Liver (tissue), 8 donors: ENCODE measurements at regions not wholly inside any gene's neighbourhood (a gene's known extent, or its start where the extent isn't known, plus 50 kb on each side); places are given as distances from the start of the nearest gene placed in this dataset.
A peak's percentile ranks its signal among the peaks of the same experiment; 100 is the strongest.

Experiments
- DNase-seq: peaks from one replicate; pipeline ENCODE4 v3.0.0-alpha.2; 2017; ENCODE audit warnings: low spot score
- H3K27ac ChIP-seq, 2 donors: one replicate each; pipeline ENCODE4 v1.7.0; 2013; ENCODE audit warnings: inconsistent platforms in 2 of 2, low read length in 2 of 2, control low read depth in 1 of 2, low read depth in 1 of 2, mild to moderate bottlenecking in 1 of 2
- H3K27me3 ChIP-seq, 4 donors: one replicate each; pipeline versions ENCODE4 v1.6.1 to v1.7.0; 2013; ENCODE audit warnings: low read length in 3 of 4, inconsistent platforms in 1 of 4, mild to moderate bottlenecking in 1 of 4, moderate library complexity in 1 of 4; ENCODE audit not compliant: control insufficient read depth in 4 of 4, insufficient read depth in 4 of 4
- H3K36me3 ChIP-seq, 4 donors: one replicate each; pipeline versions ENCODE4 v1.6.1 to v1.7.0; 2013; ENCODE audit warnings: low read length in 3 of 4, mild to moderate bottlenecking in 3 of 4, low read depth in 1 of 4, moderate library complexity in 1 of 4; ENCODE audit not compliant: control insufficient read depth in 4 of 4, insufficient read depth in 3 of 4
- H3K4me1 ChIP-seq, 4 donors: one replicate each; pipeline versions ENCODE4 v1.6.1 to v1.7.0; 2013; ENCODE audit warnings: low read length in 3 of 4, mild to moderate bottlenecking in 3 of 4, moderate library complexity in 1 of 4; ENCODE audit not compliant: control insufficient read depth in 4 of 4, insufficient read depth in 4 of 4
- H3K4me3 ChIP-seq, 3 donors: one replicate each; pipeline versions ENCODE4 v1.6.1 to v1.7.0; 2013; ENCODE audit warnings: low read length in 3 of 3, control low read depth in 1 of 3, low read depth in 1 of 3, mild to moderate bottlenecking in 1 of 3
- H3K9ac ChIP-seq, 2 donors: one replicate each; pipeline ENCODE4 v1.7.0; 2013; ENCODE audit warnings: low read length in 2 of 2, mild to moderate bottlenecking in 2 of 2, moderate library complexity in 2 of 2, control low read depth in 1 of 2, low read depth in 1 of 2
- H3K9me3 ChIP-seq, 4 donors: one replicate each; pipeline versions ENCODE4 v1.6.1 to v1.7.0; 2013; ENCODE audit warnings: low read length in 3 of 4; ENCODE audit not compliant: control insufficient read depth in 4 of 4
- CTCF ChIP-seq: fragments of 150-350 bp; IDR thresholded peaks from 2 replicates; pipeline ENCODE4 v1.5.1; 2017; ENCODE audit warnings: improper control_type of control experiment, low read depth, low read length; ENCODE audit not compliant: missing input control
- EGR1 ChIP-seq, 2 donors: IDR thresholded peaks; 2 replicates each; pipeline ENCODE4 v1.6.1; 2016 to 2018; ENCODE audit warnings: antibody characterized with exemption in 2 of 2, low read depth in 2 of 2
- FOXA1 ChIP-seq: IDR thresholded peaks from 2 replicates; pipeline ENCODE4 v1.6.1; 2016; ENCODE audit warnings: antibody characterized with exemption
- FOXA2 ChIP-seq: IDR thresholded peaks from 2 replicates; pipeline ENCODE4 v1.6.1; 2016; ENCODE audit warnings: antibody characterized with exemption
- GABPA ChIP-seq, 2 donors: IDR thresholded peaks in 1 of 2; conservative IDR thresholded peaks in 1 of 2; 2 replicates each; pipeline ENCODE4 v1.6.1; 2016; ENCODE audit warnings: antibody characterized with exemption in 2 of 2, mild to moderate bottlenecking in 1 of 2, moderate library complexity in 1 of 2
- HNF4A ChIP-seq, 2 donors: conservative IDR thresholded peaks; 2 replicates each; pipeline ENCODE4 v1.6.1; 2016; ENCODE audit warnings: antibody characterized with exemption in 2 of 2, mild to moderate bottlenecking in 2 of 2
- HNF4G ChIP-seq: IDR thresholded peaks from 2 replicates; pipeline ENCODE4 v1.6.1; 2016; ENCODE audit warnings: antibody characterized with exemption
- NR2F2 ChIP-seq: IDR thresholded peaks from 2 replicates; pipeline ENCODE4 v1.6.1; 2016; ENCODE audit warnings: antibody characterized with exemption
- REST ChIP-seq: IDR thresholded peaks from 2 replicates; pipeline ENCODE4 v1.6.1; 2016; ENCODE audit warnings: antibody characterized with exemption, mild to moderate bottlenecking
- RXRA ChIP-seq, 2 donors: IDR thresholded peaks; 2 replicates each; pipeline ENCODE4 v1.6.1; 2017 to 2018; ENCODE audit warnings: antibody characterized with exemption in 2 of 2, mild to moderate bottlenecking in 1 of 2
- TAF1 ChIP-seq: conservative IDR thresholded peaks from 2 replicates; pipeline ENCODE4 v1.6.1; 2016; ENCODE audit warnings: antibody characterized with exemption, mild to moderate bottlenecking
- YY1 ChIP-seq: IDR thresholded peaks from 2 replicates; pipeline ENCODE4 v1.6.1; 2016; ENCODE audit warnings: antibody characterized with exemption, mild to moderate bottlenecking
- ZBTB33 ChIP-seq: IDR thresholded peaks from 2 replicates; pipeline ENCODE4 v1.6.1; 2016; ENCODE audit warnings: antibody characterized with exemption
- WGBS: extraction: QIAGEN DNeasy Blood & Tissue Kit; methylation state at CpG from one replicate; pipeline ENCODE4 v1.1.7; 2013; 5-methylcytosine and 5-hydroxymethylcytosine counted together
- donor health status: healthy.
- donor health status: healthy.
- donor health status: healthy.
- donor health status: healthy.
- donor health status: healthy.

GRCh38 chr22:48370508-48371325, 1457.0 kb downstream of the BRD1 start:
- H3K9me3 ChIP-seq: no peaks in the 10 kb centered on the region
- H3K4me3 ChIP-seq: no peak overlapping the region
- peaks cover 0 to 2% (median 0%) of the 10 kb centered on the region in 4 donors for H3K27me3 ChIP-seq
- no peak overlapping the region for H3K9ac ChIP-seq
- DNase-seq: no peak
- H3K4me1 ChIP-seq: no peaks in the 10 kb centered on the region
- no peak overlapping the region for H3K27ac ChIP-seq
- no peaks in the 10 kb centered on the region for H3K36me3 ChIP-seq
- TF ChIP-seq HNF4A (conservative IDR thresholded peaks at IDR 0.05) (no peak), CTCF (no peak), FOXA2 (no peak), GABPA (IDR thresholded peaks at IDR 0.05 in 1 of 2, conservative IDR thresholded peaks at IDR 0.05 in 1 of 2) (no peak), ZBTB33 (no peak), NR2F2 (no peak), YY1 (no peak), REST (no peak), FOXA1 (no peak), TAF1 (no peak), RXRA (IDR thresholded peaks at IDR 0.05) (no peak), EGR1 (IDR thresholded peaks at IDR 0.05; ENCODE audit: low read depth in 2 of 2) (no peak), HNF4G (no peak)
- 59% methylated on average over 13 of the region's 13 CpGs for WGBS

- TF ChIP-seq NR2F2 (no peak), RXRA (IDR thresholded peaks at IDR 0.05) (peak in 1 of 2 donors; percentile 16)
- WGBS: 27% methylated on average over 17 of the region's 17 CpGs
- Histone ChIP-seq H3K27me3 (peaks cover 0 to 2% (median 0%) of the 10 kb centered on the region in 4 donors), H3K36me3 (no peaks in the 10 kb centered on the region), H3K4me1 (no peaks in the 10 kb centered on the region), H3K4me3 (no peak overlapping the region), H3K9me3 (no peaks in the 10 kb centered on the region), H3K9ac (no peak overlapping the region), H3K27ac (no peak overlapping the region)
- DNase-seq: no peak
Measured at GRCh38 chr22:48369789-48370507, 1457.7 kb downstream of the BRD1 start.
